Endothelial cell of umbilical vein (primary cell): ENCODE measurements at regions not wholly inside any gene's neighbourhood (a gene's known extent, or its start where the extent isn't known, plus 50 kb on each side); places are given as distances from the start of the nearest gene placed in this dataset.

Source experiments
- BruUV-seq: library from RNA; stranded (reverse); fragments of 400-500 nt; replicated peaks from 2 replicates; lab custom pipeline; 2021; lab: Mats Ljungman, UMichigan
- CTCF ChIA-PET: fragments of 300-600, 350-600 bp; sonication (Branson Sonifier 250); formaldehyde crosslinking; loops from one replicate; lab custom pipeline; 2021; ENCODE audit warnings: antibody characterized with exemption, inconsistent platforms; lab: Charles Lee
- POLR2A ChIA-PET: fragments of 300-600, 350-600 bp; sonication (Branson Sonifier 250); formaldehyde crosslinking; loops from one replicate; lab custom pipeline; 2021; ENCODE audit warnings: antibody characterized with exemption, inconsistent platforms; lab: Charles Lee
- DNase-seq: peaks from one replicate; pipeline ENCODE4 v3.0.0-alpha.2; 2011; ENCODE audit warnings: low read depth, low spot score
- FAIRE-seq: peaks from 2 replicates; lab custom pipeline; 2011; peaks lifted over from hg19 to GRCh38; lab: Jason Lieb, UNC
- H2AFZ ChIP-seq: 2 replicates; pipeline ENCODE4 v1.6.0; 2012; ENCODE audit warnings: low read depth, low read length, control low read depth, inconsistent platforms
- H3K27ac ChIP-seq: 2 replicates; pipeline ENCODE4 v1.5.1; 2011; ENCODE audit warnings: low read depth, mild to moderate bottlenecking, control low read depth, low read length, moderate library complexity; ENCODE audit not compliant: insufficient read depth
- H3K27me3 ChIP-seq, 2 experiments: 2 replicates each; pipeline versions ENCODE4 v1.6.0 to v1.6.1; 2011; ENCODE audit warnings: low read length in 2 of 2, mixed read lengths in 1 of 2; ENCODE audit not compliant: control insufficient read depth in 2 of 2, insufficient read depth in 2 of 2
- H3K36me3 ChIP-seq, 2 experiments: 2 replicates in 1 of 2; 3 replicates in 1 of 2; pipeline ENCODE4 v1.5.1; 2011; ENCODE audit warnings: low read length in 2 of 2, mild to moderate bottlenecking in 1 of 2, moderate library complexity in 1 of 2; ENCODE audit not compliant: control insufficient read depth in 2 of 2, insufficient read depth in 2 of 2; ENCODE audit errors: extremely low read depth in 1 of 2
- H3K4me1 ChIP-seq: 3 replicates; pipeline ENCODE4 v1.5.1; 2011; ENCODE audit warnings: mild to moderate bottlenecking, low read length; ENCODE audit not compliant: control insufficient read depth, insufficient read depth; ENCODE audit errors: extremely low read depth
- H3K4me2 ChIP-seq: 2 replicates; pipeline ENCODE4 v1.6.1; 2011; ENCODE audit warnings: low read length, control low read depth, mixed read lengths; ENCODE audit not compliant: insufficient read depth
- H3K4me3 ChIP-seq, 3 experiments: fragments of 200-600 bp in 1 of 3; sonication (generic), shearing (Covaris generic) in 1 of 3; replicated peaks in 1 of 3; 2 replicates each; pipeline ENCODE4 v1.5.1; 2011 to 2016; ENCODE audit warnings: control low read depth in 3 of 3, low read length in 3 of 3, mild to moderate bottlenecking in 2 of 3, inconsistent platforms in 1 of 3, low read depth in 1 of 3, moderate library complexity in 1 of 3; ENCODE audit not compliant: insufficient read depth in 1 of 3
- H3K79me2 ChIP-seq: 2 replicates; pipeline ENCODE4 v1.6.0; 2012; ENCODE audit warnings: low read length, inconsistent platforms; ENCODE audit not compliant: control insufficient read depth, insufficient read depth
- H3K9ac ChIP-seq: replicated peaks from 2 replicates; pipeline ENCODE3; 2011; ENCODE audit warnings: low read length, control low read depth; ENCODE audit not compliant: insufficient read depth; ENCODE audit errors: extremely low read depth
- H3K9me1 ChIP-seq: replicated peaks from 3 replicates; pipeline ENCODE4 v1.6.0; 2011; ENCODE audit warnings: mild to moderate bottlenecking, low read length; ENCODE audit not compliant: control insufficient read depth, insufficient read depth; ENCODE audit errors: extremely low read depth
- H3K9me3 ChIP-seq: replicated peaks from 2 replicates; pipeline ENCODE4 v1.5.1; 2012; ENCODE audit warnings: low read length, inconsistent platforms; ENCODE audit not compliant: control insufficient read depth, insufficient read depth
- H4K20me1 ChIP-seq: replicated peaks from 2 replicates; pipeline ENCODE3; 2011; ENCODE audit warnings: mild to moderate bottlenecking, low read length; ENCODE audit not compliant: control insufficient read depth, insufficient read depth; ENCODE audit errors: extremely low read depth
- EZH2 ChIP-seq: IDR thresholded peaks from 2 replicates; pipeline ENCODE4 v1.6.1; 2012; ENCODE audit warnings: borderline replicate concordance, low read depth, mild to moderate bottlenecking, moderate library complexity, low read length, inconsistent platforms; ENCODE audit not compliant: severe bottlenecking
- FOS ChIP-seq: IDR thresholded peaks from 2 replicates; pipeline ENCODE4 v1.6.1; 2011; ENCODE audit warnings: mild to moderate bottlenecking, low read length, moderate library complexity, borderline replicate concordance; ENCODE audit not compliant: insufficient read depth
- GATA2 ChIP-seq: IDR thresholded peaks from 2 replicates; pipeline ENCODE4 v1.7.0; 2011; ENCODE audit warnings: low read depth, mild to moderate bottlenecking, moderate library complexity, mixed read lengths, low read length; ENCODE audit not compliant: insufficient read length, insufficient read depth
- JUN ChIP-seq: IDR thresholded peaks from 2 replicates; pipeline ENCODE4 v1.6.1; 2011; ENCODE audit warnings: borderline replicate concordance, low read depth; ENCODE audit not compliant: insufficient read length, insufficient read depth
- MYC ChIP-seq: IDR thresholded peaks from one replicate; pipeline ENCODE4 v1.6.1; 2011; ENCODE audit warnings: mild to moderate bottlenecking, low read depth, low read length
- POLR2A ChIP-seq: IDR thresholded peaks from 2 replicates; pipeline ENCODE4 v1.6.1; 2012; ENCODE audit warnings: low read depth, mild to moderate bottlenecking, control low read depth, low read length
- POLR2AphosphoS5 ChIP-seq: IDR thresholded peaks from 2 replicates; pipeline ENCODE4 v1.6.1; 2012; ENCODE audit warnings: low read depth, mild to moderate bottlenecking, control low read depth, low read length, moderate library complexity; ENCODE audit not compliant: insufficient read depth
- dilution Hi-C: fragments of 300-500 bp; cut with MboI; formaldehyde crosslinking; loops from one replicate; pipeline ENCODE4 v1.15.0; 2019; ENCODE audit warnings: low sequenced_read_pairs; ENCODE audit not compliant: extremely low pct_ligation_motif_present
- intact Hi-C: fragments of 100-400 bp; cut with micrococcal nuclease; formaldehyde crosslinking; loops from one replicate; pipeline ENCODE4 v1.10.0; 2022
- TF ChIP-seq, protein P1 (sequence below), 2 donors: IDR thresholded peaks; 1 replicate in 1 of 2; 2 replicates in 1 of 2; pipeline ENCODE4 v1.5.1; 2011; ENCODE audit warnings: low read length in 2 of 2, mild to moderate bottlenecking in 2 of 2, moderate library complexity in 2 of 2, control low read depth in 1 of 2, inconsistent platforms in 1 of 2, low read depth in 1 of 2; ENCODE audit not compliant: insufficient read depth in 1 of 2; ENCODE audit errors: extremely low read depth in 1 of 2
- TF ChIP-seq, protein P2 (sequence below): IDR thresholded peaks from 2 replicates; pipeline ENCODE4 v1.6.1; 2011; ENCODE audit not compliant: insufficient read depth, insufficient read length

DNA sequence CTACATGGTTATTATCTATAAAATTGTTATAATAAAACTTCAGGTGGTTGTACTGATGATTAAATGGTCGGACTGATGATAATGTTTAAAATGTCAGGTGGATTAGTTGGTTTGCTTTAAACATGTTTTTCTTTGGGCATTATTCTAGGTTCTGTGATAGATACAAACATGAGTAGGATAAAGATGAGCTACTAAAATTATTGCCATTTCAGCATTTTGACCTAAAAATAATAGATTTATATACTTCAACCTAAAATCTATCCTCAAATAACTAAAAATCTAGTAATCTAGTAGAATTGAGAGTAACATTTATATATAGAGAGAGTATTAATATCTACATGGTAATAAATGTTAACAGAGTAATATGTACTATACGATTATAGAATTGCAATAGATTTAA, 241.7 kb upstream of the CDH8 start:
- FAIRE-seq = no peak

More for the DNA sequence above, 241.7 kb upstream of the CDH8 start:
- H4K20me1 ChIP-seq = no peaks in the 10 kb centered on the region
- intact Hi-C loops (no loop called here), dilution Hi-C loops (no loop called here)
- BruUV-seq = no TSS peak
- no peaks in the 10 kb centered on the region for H3K27me3 ChIP-seq
- H3K79me2 ChIP-seq = no peaks in the 10 kb centered on the region
- no peak overlapping the region for H2AFZ ChIP-seq
- peaks cover 3% of the 10 kb centered on the region for H3K9me3 ChIP-seq
- H3K4me3 ChIP-seq = no peak overlapping the region
- DNase-seq = no peak
- TF ChIP-seq, protein P1, sequence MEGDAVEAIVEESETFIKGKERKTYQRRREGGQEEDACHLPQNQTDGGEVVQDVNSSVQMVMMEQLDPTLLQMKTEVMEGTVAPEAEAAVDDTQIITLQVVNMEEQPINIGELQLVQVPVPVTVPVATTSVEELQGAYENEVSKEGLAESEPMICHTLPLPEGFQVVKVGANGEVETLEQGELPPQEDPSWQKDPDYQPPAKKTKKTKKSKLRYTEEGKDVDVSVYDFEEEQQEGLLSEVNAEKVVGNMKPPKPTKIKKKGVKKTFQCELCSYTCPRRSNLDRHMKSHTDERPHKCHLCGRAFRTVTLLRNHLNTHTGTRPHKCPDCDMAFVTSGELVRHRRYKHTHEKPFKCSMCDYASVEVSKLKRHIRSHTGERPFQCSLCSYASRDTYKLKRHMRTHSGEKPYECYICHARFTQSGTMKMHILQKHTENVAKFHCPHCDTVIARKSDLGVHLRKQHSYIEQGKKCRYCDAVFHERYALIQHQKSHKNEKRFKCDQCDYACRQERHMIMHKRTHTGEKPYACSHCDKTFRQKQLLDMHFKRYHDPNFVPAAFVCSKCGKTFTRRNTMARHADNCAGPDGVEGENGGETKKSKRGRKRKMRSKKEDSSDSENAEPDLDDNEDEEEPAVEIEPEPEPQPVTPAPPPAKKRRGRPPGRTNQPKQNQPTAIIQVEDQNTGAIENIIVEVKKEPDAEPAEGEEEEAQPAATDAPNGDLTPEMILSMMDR (IDR thresholded peaks at IDR 0.05; ENCODE audit: extremely low read depth in 1 of 2, insufficient read depth in 1 of 2, low read depth in 1 of 2, low read length in 2 of 2) = no peak
- TF ChIP-seq POLR2AphosphoS5 (no peak), MYC (no peak), FOS (no peak), JUN (no peak), POLR2A (no peak), EZH2 (no peak), GATA2 (no peak)
- TF ChIP-seq, protein P2, sequence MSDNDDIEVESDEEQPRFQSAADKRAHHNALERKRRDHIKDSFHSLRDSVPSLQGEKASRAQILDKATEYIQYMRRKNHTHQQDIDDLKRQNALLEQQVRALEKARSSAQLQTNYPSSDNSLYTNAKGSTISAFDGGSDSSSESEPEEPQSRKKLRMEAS = no peak
- H3K4me2 ChIP-seq = no peak overlapping the region
- H3K9me1 ChIP-seq = no peaks in the 10 kb centered on the region
- H3K27ac ChIP-seq = no peak overlapping the region
- ChIA-PET POLR2A (no interaction called here), CTCF (no interaction called here)
- H3K36me3 ChIP-seq = no peaks in the 10 kb centered on the region
- H3K4me1 ChIP-seq = no peaks in the 10 kb centered on the region
- H3K9ac ChIP-seq = no peak overlapping the region
